ENCODE measurements at regions not wholly inside any gene's neighbourhood (a gene's known extent, or its start where the extent isn't known, plus 50 kb on each side); places are given as distances from the start of the nearest gene placed in this dataset.

GRCh38 chr3:75295013-75295412 is 369.1 kb upstream of the FRG2C start:
- Mint-ChIP-seq H3K36me3 (peaks cover 4% of the 10 kb centered on the region; the same call in 1 of the 2 replicates), H3K27me3 (ENCODE audit: low read depth) (peaks cover 4% of the 10 kb centered on the region), H3K9me3 (peaks cover 13% of the 10 kb centered on the region), H3K4me1 (no peaks in the 10 kb centered on the region; the same call in 1 of the 2 replicates), H3K27ac (no peak overlapping the region), H3K4me3 (no peak overlapping the region)
- no peak for TF ChIP-seq ZNF219 (CRISPR knock-in tag; IDR thresholded peaks at IDR 0.05; ENCODE audit: borderline replicate concordance)
- DNase-seq (ENCODE audit: low spot score) (no peak), ATAC-seq (no peak)
- ChIA-PET POLR2A (no interaction called here), CTCF (no interaction called here)

- CTCF ChIA-PET = no interaction called here
- no peak overlapping the region for H3K27ac Mint-ChIP-seq
- no peak overlapping the region for H3K4me3 Mint-ChIP-seq
- no peaks in the 10 kb centered on the region; the same call in 1 of the 2 replicates for H3K4me1 Mint-ChIP-seq
- TF ChIP-seq CBFB (CRISPR knock-in tag; IDR thresholded peaks at IDR 0.05; ENCODE audit: low read depth) (no peak), FOXP4 (CRISPR knock-in tag; IDR thresholded peaks at IDR 0.05) (no peak), ELF4 (CRISPR knock-in tag; IDR thresholded peaks at IDR 0.05; ENCODE audit: low read depth) (no peak), ZNF263 (CRISPR knock-in tag; IDR thresholded peaks at IDR 0.05; ENCODE audit: low read depth) (no peak), ZNF396 (CRISPR knock-in tag; IDR thresholded peaks at IDR 0.05; ENCODE audit: borderline replicate concordance) (no peak), CDX4 (CRISPR knock-in tag; IDR thresholded peaks at IDR 0.05; ENCODE audit: borderline replicate concordance) (no peak), JAZF1 (CRISPR knock-in tag; IDR thresholded peaks at IDR 0.05) (no peak), GABPB1 (CRISPR knock-in tag; IDR thresholded peaks at IDR 0.05) (no peak), AFF4 (CRISPR knock-in tag; IDR thresholded peaks at IDR 0.05; ENCODE audit: borderline replicate concordance) (no peak), SMAD4 (CRISPR knock-in tag; IDR thresholded peaks at IDR 0.05) (no peak), MXD4 (CRISPR knock-in tag; IDR thresholded peaks at IDR 0.05; ENCODE audit: borderline replicate concordance) (no peak), NR1H2 (CRISPR knock-in tag; IDR thresholded peaks at IDR 0.05) (no peak), ZNF317 (CRISPR knock-in tag; IDR thresholded peaks at IDR 0.05; ENCODE audit: borderline replicate concordance, low read depth) (no peak)
- TF ChIP-seq, protein P1, sequence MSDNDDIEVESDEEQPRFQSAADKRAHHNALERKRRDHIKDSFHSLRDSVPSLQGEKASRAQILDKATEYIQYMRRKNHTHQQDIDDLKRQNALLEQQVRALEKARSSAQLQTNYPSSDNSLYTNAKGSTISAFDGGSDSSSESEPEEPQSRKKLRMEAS (CRISPR knock-in tag; IDR thresholded peaks at IDR 0.05) = no peak
- TF ChIP-seq, protein P2, sequence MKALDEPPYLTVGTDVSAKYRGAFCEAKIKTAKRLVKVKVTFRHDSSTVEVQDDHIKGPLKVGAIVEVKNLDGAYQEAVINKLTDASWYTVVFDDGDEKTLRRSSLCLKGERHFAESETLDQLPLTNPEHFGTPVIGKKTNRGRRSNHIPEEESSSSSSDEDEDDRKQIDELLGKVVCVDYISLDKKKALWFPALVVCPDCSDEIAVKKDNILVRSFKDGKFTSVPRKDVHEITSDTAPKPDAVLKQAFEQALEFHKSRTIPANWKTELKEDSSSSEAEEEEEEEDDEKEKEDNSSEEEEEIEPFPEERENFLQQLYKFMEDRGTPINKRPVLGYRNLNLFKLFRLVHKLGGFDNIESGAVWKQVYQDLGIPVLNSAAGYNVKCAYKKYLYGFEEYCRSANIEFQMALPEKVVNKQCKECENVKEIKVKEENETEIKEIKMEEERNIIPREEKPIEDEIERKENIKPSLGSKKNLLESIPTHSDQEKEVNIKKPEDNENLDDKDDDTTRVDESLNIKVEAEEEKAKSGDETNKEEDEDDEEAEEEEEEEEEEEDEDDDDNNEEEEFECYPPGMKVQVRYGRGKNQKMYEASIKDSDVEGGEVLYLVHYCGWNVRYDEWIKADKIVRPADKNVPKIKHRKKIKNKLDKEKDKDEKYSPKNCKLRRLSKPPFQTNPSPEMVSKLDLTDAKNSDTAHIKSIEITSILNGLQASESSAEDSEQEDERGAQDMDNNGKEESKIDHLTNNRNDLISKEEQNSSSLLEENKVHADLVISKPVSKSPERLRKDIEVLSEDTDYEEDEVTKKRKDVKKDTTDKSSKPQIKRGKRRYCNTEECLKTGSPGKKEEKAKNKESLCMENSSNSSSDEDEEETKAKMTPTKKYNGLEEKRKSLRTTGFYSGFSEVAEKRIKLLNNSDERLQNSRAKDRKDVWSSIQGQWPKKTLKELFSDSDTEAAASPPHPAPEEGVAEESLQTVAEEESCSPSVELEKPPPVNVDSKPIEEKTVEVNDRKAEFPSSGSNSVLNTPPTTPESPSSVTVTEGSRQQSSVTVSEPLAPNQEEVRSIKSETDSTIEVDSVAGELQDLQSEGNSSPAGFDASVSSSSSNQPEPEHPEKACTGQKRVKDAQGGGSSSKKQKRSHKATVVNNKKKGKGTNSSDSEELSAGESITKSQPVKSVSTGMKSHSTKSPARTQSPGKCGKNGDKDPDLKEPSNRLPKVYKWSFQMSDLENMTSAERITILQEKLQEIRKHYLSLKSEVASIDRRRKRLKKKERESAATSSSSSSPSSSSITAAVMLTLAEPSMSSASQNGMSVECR (CRISPR knock-in tag; IDR thresholded peaks at IDR 0.05; ENCODE audit: borderline replicate concordance) = no peak
- TF ChIP-seq, protein P3, sequence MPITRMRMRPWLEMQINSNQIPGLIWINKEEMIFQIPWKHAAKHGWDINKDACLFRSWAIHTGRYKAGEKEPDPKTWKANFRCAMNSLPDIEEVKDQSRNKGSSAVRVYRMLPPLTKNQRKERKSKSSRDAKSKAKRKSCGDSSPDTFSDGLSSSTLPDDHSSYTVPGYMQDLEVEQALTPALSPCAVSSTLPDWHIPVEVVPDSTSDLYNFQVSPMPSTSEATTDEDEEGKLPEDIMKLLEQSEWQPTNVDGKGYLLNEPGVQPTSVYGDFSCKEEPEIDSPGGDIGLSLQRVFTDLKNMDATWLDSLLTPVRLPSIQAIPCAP (CRISPR knock-in tag; IDR thresholded peaks at IDR 0.05) = no peak
- H3K9me3 Mint-ChIP-seq = peaks cover 13% of the 10 kb centered on the region
- ATAC-seq (no peak), DNase-seq (ENCODE audit: low spot score) (no peak)
- H3K36me3 Mint-ChIP-seq = peaks cover 4% of the 10 kb centered on the region; the same call in 1 of the 2 replicates
- H3K27me3 Mint-ChIP-seq (ENCODE audit: low read depth) = peaks cover 4% of the 10 kb centered on the region
- POLR2A ChIA-PET = no interaction called here
Observed at GRCh38 chr3:75296858-75297257, 367.3 kb upstream of the FRG2C start.

Data from WTC11 (cell line).